GM12878 (cell line): ENCODE measurements at regions not wholly inside any gene's neighbourhood (a gene's known extent, or its start where the extent isn't known, plus 50 kb on each side); places are given as distances from the start of the nearest gene placed in this dataset.

Experiments used
- CEBPB ChIP-seq, 2 experiments: fragments of 150-350 bp in 1 of 2; IDR thresholded peaks; 2 replicates each; pipeline ENCODE4 v1.6.1; 2012 to 2014; ENCODE audit warnings: low read depth in 2 of 2, low read length in 2 of 2, borderline replicate concordance in 1 of 2, inconsistent platforms in 1 of 2
- CTCF ChIP-seq, 3 experiments: IDR thresholded peaks in 2 of 3; conservative IDR thresholded peaks in 1 of 3; 2 replicates each; pipeline ENCODE4 v1.5.1; 2011; ENCODE audit warnings: low read depth in 3 of 3, low read length in 3 of 3, mild to moderate bottlenecking in 3 of 3, control low read depth in 2 of 3, moderate library complexity in 2 of 3, inconsistent platforms in 1 of 3, mixed read lengths in 1 of 3; ENCODE audit not compliant: control insufficient read depth in 2 of 3, insufficient read depth in 1 of 3; ENCODE audit errors: extremely low read depth in 1 of 3
- NFXL1 ChIP-seq: fragments of 450-650 bp; IDR thresholded peaks from 2 replicates; pipeline ENCODE4 v1.6.1; 2017; ENCODE audit warnings: antibody characterized with exemption, mild to moderate bottlenecking, borderline replicate concordance
- RAD21 ChIP-seq: IDR thresholded peaks from 2 replicates; pipeline ENCODE4 v1.6.1; 2011; ENCODE audit warnings: mild to moderate bottlenecking, low read depth, low read length, moderate library complexity; ENCODE audit not compliant: insufficient read depth
- RCOR1 ChIP-seq: conservative IDR thresholded peaks from 2 replicates; pipeline ENCODE4 v1.6.1; 2012; ENCODE audit warnings: low read depth, low read length, improper control_type of control experiment
- SP1 ChIP-seq: IDR thresholded peaks from one replicate; pipeline ENCODE4 v1.6.1; 2011; ENCODE audit warnings: low read depth, low read length
- SREBF2 ChIP-seq: IDR thresholded peaks from 2 replicates; pipeline ENCODE4 v1.6.1; 2012; ENCODE audit warnings: mild to moderate bottlenecking, low read length
- SUPT20H ChIP-seq: IDR thresholded peaks from 2 replicates; pipeline ENCODE4 v1.6.1; 2011; ENCODE audit warnings: low read depth, mild to moderate bottlenecking, low read length, moderate library complexity, borderline replicate concordance; ENCODE audit not compliant: control insufficient read depth

- TF ChIP-seq CEBPB (IDR thresholded peaks at IDR 0.05; ENCODE audit: borderline replicate concordance in 1 of 2, low read depth in 2 of 2, low read length in 2 of 2) (no peak), RAD21 (no peak), SP1 (no peak), CTCF (IDR thresholded peaks at IDR 0.05 in 2 of 3, conservative IDR thresholded peaks at IDR 0.05 in 1 of 3; ENCODE audit: control insufficient read depth in 2 of 3, extremely low read depth in 1 of 3, insufficient read depth in 1 of 3, low read depth in 3 of 3, low read length in 3 of 3) (no peak), RCOR1 (no peak), SUPT20H (no peak), SREBF2 (no peak), NFXL1 (no peak)
Measured at GRCh38 chr18:62449490-62450104, 73.2 kb upstream of the ZCCHC2 start.
